Adrenal gland (tissue), 9 donors: ENCODE measurements at regions not wholly inside any gene's neighbourhood (a gene's known extent, or its start where the extent isn't known, plus 50 kb on each side); places are given as distances from the start of the nearest gene placed in this dataset.

Source experiments
- DNase-seq, 7 donors: peaks; one replicate each; pipeline ENCODE4 v3.0.0-alpha.2; 2019 to 2020
- H3K27ac ChIP-seq, 5 donors: fragments of 200-600 bp; sonication (generic) in 4 of 5; 1 replicate in 3 of 5; 2 replicates in 2 of 5; pipeline versions ENCODE4 v1.5.1 to v1.8.0; 2016 to 2020; ENCODE audit warnings: mild to moderate bottlenecking in 1 of 5
- H3K27me3 ChIP-seq: fragments of 200-600 bp; 2 replicates; pipeline ENCODE4 v1.8.0; 2021
- H3K36me3 ChIP-seq, 2 donors: fragments of 200-600 bp; replicated peaks in 1 of 2; 1 replicate in 1 of 2; 2 replicates in 1 of 2; pipeline versions ENCODE4 v1.5.1 to v1.8.0; 2018 to 2022
- H3K4me1 ChIP-seq, 2 donors: fragments of 200-600 bp; replicated peaks in 1 of 2; 1 replicate in 1 of 2; 2 replicates in 1 of 2; pipeline versions ENCODE4 v1.5.1 to v1.8.0; 2018 to 2021
- H3K4me3 ChIP-seq, 4 donors: fragments of 200-600 bp; sonication (generic) in 3 of 4; one replicate each; pipeline ENCODE4 v1.5.1; 2016 to 2018
- H3K9me3 ChIP-seq, 3 donors: fragments of 200-600 bp; sonication (generic) in 1 of 3; replicated peaks in 1 of 3; 1 replicate in 2 of 3; 2 replicates in 1 of 3; pipeline versions ENCODE4 v1.5.1 to v1.8.0; 2016 to 2021
- POLR2A ChIP-seq, 2 donors: fragments of 450-650 bp; IDR thresholded peaks; one replicate each; pipeline ENCODE4 v1.6.1; 2017; ENCODE audit warnings: antibody characterized with exemption in 2 of 2, mild to moderate bottlenecking in 2 of 2, moderate library complexity in 1 of 2
- WGBS, 4 donors: extraction: QIAGEN DNeasy Blood & Tissue Kit in 2 of 4; methylation state at CpG; one replicate each; pipeline versions ENCODE4 v1.1.5 to v1.1.7; 2013 to 2017; 5-methylcytosine and 5-hydroxymethylcytosine counted together
- intact Hi-C, 2 donors: fragments of 100-400 bp; cut with DNase I; formaldehyde crosslinking; loops; one replicate each; pipeline versions ENCODE4 v1.14.1 to v1.15.0; 2022 to 2023
- TF ChIP-seq, protein P1 (sequence below), 6 experiments: fragments of 450-650 bp in 4 of 6; fragments of 200-600 bp in 2 of 6; sonication (generic) in 1 of 6; IDR thresholded peaks; 1 replicate in 5 of 6; 2 replicates in 1 of 6; pipeline versions ENCODE4 v1.5.1 to v1.8.0; 2016 to 2021; ENCODE audit warnings: antibody characterized with exemption in 6 of 6, mild to moderate bottlenecking in 2 of 6, moderate library complexity in 1 of 6
- donor health status: healthy with polysubstance abuse.
- donor health status: Bipolar disorder and iron deficiency.
- donor health status: DM: yes; HTN: yes; CAD: no.
- donor health status: DM: no; HTN: no; CAD: no.
- donor health status: DM: no; HTN: no; CAD: no.

DNA sequence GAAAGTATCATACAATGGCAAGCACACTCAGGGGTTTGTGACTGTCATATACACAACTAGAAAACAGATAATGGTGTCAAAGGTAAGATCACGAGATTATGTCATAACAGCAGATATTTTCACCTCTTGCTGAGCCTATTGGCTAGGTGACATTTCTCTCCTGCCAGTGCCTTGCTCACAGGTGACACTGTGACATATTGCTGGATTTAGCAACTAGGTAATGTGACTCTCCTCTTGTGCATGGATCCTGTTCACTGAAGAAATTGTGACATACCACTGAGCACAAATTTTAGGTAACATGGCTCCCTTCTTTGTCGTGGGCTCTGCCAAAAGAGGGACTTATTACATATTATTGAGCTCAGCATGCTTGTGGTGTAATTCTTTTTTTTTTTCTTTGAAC, 842.0 kb upstream of the TSPY4 start:
- DNase-seq: no peak
- Histone ChIP-seq H3K27ac (no peak overlapping the region), H3K9me3 (no peaks in the 10 kb centered on the region), H3K27me3 (no peaks in the 10 kb centered on the region), H3K4me3 (no peak overlapping the region), H3K4me1 (no peaks in the 10 kb centered on the region), H3K36me3 (no peaks in the 10 kb centered on the region)
- intact Hi-C loops: no loop called here
- TF ChIP-seq, protein P1, sequence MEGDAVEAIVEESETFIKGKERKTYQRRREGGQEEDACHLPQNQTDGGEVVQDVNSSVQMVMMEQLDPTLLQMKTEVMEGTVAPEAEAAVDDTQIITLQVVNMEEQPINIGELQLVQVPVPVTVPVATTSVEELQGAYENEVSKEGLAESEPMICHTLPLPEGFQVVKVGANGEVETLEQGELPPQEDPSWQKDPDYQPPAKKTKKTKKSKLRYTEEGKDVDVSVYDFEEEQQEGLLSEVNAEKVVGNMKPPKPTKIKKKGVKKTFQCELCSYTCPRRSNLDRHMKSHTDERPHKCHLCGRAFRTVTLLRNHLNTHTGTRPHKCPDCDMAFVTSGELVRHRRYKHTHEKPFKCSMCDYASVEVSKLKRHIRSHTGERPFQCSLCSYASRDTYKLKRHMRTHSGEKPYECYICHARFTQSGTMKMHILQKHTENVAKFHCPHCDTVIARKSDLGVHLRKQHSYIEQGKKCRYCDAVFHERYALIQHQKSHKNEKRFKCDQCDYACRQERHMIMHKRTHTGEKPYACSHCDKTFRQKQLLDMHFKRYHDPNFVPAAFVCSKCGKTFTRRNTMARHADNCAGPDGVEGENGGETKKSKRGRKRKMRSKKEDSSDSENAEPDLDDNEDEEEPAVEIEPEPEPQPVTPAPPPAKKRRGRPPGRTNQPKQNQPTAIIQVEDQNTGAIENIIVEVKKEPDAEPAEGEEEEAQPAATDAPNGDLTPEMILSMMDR (IDR thresholded peaks at IDR 0.05): no peak
- no peak for TF ChIP-seq POLR2A (IDR thresholded peaks at IDR 0.05)
- 38 to 39% methylated on average over 2 of the region's 2 CpGs; no CpG with 5 or more reads in 2 of the 4 donors for WGBS, 4 donors

DNA sequence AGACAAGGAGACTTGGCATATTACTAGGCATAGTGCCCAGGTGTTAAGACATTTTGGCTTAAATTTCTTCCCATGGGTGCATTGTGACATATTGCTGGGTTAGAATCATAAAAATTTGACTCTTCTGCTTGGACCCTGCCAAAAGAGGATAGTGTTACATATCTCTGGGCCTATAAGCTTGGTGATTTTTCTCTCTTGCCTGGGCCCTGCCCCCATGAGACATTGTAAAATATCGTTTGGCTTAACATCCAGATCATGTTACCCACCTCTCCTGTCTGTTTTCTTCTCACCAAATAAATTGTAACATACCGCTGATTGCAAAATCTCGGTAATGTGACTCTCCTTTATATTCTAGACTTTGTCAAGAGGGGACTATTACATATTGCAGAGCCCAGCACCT, 836.4 kb upstream of the TSPY4 start:
- no peak for DNase-seq
- Histone ChIP-seq H3K9me3 (no peaks in the 10 kb centered on the region), H3K36me3 (no peaks in the 10 kb centered on the region), H3K27me3 (no peaks in the 10 kb centered on the region), H3K4me3 (no peak overlapping the region), H3K4me1 (no peaks in the 10 kb centered on the region), H3K27ac (no peak overlapping the region)
- WGBS, 4 donors: 61 to 64% methylated on average over 3 of the region's 3 CpGs; no CpG with 5 or more reads in 2 of the 4 donors
- intact Hi-C loops: no loop called here
- no peak for TF ChIP-seq POLR2A (IDR thresholded peaks at IDR 0.05)
- TF ChIP-seq, protein P1 (IDR thresholded peaks at IDR 0.05): no peak

DNA sequence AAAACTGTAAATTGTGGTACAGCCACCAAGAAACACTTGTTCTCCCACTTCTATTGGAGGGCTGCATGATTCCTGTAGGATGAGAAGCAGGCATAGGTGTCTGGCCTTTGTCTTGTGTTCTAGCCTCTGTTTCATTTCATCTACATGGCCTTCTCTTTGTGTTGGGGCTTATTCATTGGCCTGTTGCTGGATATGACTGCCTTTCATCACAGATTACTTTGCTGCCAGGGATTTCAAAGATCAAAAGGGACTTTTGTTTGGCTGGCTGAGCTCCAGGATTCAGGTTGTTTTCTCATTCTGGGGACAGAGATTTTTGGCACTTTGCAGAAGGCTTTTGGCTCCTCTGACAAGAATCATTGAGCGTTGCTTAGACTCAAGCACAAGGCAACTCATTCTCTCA, 803.8 kb upstream of the TSPY4 start:
- 33 to 61% methylated on average over 1 of the region's 1 CpG; no CpG with 5 or more reads in 2 of the 4 donors for WGBS, 4 donors
- H3K27me3 ChIP-seq: no peaks in the 10 kb centered on the region

DNA sequence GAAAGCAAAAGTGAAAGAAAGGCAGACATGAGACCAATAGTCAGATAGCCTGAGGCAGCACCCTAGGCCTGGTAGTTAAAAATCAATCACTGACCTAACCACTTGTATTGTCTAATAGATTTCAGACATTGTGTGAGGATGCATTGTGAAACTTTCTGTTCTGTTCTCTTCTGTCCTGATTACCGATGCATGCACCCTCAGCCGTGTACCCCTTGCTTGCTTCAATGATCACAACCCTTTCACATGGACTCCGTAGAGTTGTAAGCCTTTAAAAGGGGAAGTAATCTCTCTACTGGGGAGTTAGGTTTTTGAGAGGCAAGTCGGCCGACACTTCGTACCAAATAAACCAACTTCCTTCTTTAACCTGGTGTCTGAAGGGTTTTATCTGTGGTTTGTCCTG, 801.6 kb upstream of the TSPY4 start:
- Histone ChIP-seq H3K27ac (no peak overlapping the region), H3K4me1 (no peaks in the 10 kb centered on the region), H3K4me3 (no peak overlapping the region), H3K9me3 (no peaks in the 10 kb centered on the region), H3K27me3 (no peaks in the 10 kb centered on the region), H3K36me3 (no peaks in the 10 kb centered on the region)
- DNase-seq: no peak
- TF ChIP-seq POLR2A (IDR thresholded peaks at IDR 0.05): no peak
- TF ChIP-seq, protein P1 (IDR thresholded peaks at IDR 0.05): no peak
- 81% methylated on average over 6 of the region's 6 CpGs; no CpG with 5 or more reads in 2 of the 4 donors for WGBS, 4 donors
- intact Hi-C loops: no loop called here

More for the DNA sequence above, 803.8 kb upstream of the TSPY4 start:
- DNase-seq: no peak
- no peak for TF ChIP-seq POLR2A (IDR thresholded peaks at IDR 0.05)
- TF ChIP-seq, protein P1 (IDR thresholded peaks at IDR 0.05): no peak
- intact Hi-C loops: no loop called here
- Histone ChIP-seq H3K36me3 (no peaks in the 10 kb centered on the region), H3K9me3 (no peaks in the 10 kb centered on the region), H3K4me1 (no peaks in the 10 kb centered on the region), H3K27ac (no peak overlapping the region), H3K4me3 (no peak overlapping the region)
